ENCODE measurements at regions not wholly inside any gene's neighbourhood (a gene's known extent, or its start where the extent isn't known, plus 50 kb on each side); places are given as distances from the start of the nearest gene placed in this dataset.

DNA sequence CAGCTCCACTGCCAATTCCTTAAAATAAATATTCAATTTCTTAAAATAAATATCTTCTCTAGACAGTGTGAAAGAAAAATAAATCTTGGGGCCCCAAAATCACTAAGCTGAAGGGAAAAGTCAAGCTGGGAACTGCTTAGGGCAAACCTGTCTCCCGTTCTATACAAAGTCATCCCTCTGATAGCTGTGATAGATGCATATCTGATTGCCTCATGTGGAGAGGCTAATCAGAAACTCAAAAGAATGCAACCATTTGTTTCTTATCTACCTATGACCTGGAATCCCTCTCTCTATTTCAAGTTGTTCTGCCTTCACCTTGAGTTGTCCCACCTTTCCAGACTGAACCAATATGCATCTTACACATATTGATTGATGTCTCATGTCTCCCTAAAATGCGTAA lies 889.8 kb downstream of the TRHDE start:
- TF ChIP-seq, protein P1, sequence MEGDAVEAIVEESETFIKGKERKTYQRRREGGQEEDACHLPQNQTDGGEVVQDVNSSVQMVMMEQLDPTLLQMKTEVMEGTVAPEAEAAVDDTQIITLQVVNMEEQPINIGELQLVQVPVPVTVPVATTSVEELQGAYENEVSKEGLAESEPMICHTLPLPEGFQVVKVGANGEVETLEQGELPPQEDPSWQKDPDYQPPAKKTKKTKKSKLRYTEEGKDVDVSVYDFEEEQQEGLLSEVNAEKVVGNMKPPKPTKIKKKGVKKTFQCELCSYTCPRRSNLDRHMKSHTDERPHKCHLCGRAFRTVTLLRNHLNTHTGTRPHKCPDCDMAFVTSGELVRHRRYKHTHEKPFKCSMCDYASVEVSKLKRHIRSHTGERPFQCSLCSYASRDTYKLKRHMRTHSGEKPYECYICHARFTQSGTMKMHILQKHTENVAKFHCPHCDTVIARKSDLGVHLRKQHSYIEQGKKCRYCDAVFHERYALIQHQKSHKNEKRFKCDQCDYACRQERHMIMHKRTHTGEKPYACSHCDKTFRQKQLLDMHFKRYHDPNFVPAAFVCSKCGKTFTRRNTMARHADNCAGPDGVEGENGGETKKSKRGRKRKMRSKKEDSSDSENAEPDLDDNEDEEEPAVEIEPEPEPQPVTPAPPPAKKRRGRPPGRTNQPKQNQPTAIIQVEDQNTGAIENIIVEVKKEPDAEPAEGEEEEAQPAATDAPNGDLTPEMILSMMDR (IDR thresholded peaks at IDR 0.05; ENCODE audit: control insufficient read depth, extremely low read depth, insufficient read depth) = no peak
- no peak overlapping the region for H3K4me3 ChIP-seq (ENCODE audit: low read depth, low read length)
- no peak for DNase-seq (ENCODE audit: low read depth)

DNA sequence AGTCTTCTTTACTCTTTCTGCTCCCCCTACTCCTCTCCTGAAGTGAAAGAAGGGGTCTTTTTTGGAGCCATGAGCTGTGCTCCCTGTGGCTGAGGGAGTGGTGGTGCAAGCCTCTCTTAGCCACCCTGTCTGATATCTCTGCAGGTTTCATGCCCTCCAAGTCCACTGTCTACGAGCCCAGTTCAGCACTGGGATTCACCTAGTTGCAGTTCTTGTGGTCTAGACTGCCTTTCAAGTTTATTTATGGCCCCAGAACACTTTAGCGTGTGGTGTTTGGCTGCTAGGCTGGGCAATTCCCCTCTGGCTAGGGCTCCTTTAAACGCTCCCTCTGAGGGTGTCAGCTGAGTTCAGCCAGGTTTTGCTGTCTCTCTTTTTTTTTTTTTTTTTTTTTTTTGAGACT lies 908.6 kb downstream of the TRHDE start:
- no peak overlapping the region for H3K4me3 ChIP-seq (ENCODE audit: low read depth, low read length)
- TF ChIP-seq, protein P1 (IDR thresholded peaks at IDR 0.05; ENCODE audit: control insufficient read depth, extremely low read depth, insufficient read depth) = no peak
- no peak for DNase-seq (ENCODE audit: low read depth)

DNA sequence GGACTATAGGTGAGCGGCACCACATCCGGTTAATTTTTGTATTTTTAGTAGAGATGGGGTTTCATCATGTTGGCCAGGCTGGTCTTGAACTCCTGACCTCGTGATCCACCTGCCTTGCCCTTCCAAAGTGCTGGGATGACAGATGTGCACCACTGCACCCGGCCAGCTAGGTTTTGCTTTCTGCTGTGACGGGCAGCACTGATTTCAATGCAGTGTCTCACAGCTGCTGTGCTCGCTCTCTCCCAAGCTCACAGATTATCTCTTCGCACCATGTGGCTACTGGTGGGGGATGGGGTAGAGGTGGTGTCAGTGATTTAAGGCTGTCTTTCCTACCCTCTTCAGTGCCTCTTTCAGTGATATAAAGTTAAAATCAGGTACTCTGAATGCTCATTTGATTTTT lies 909.1 kb downstream of the TRHDE start:
- DNase-seq (ENCODE audit: low read depth) = no peak
- TF ChIP-seq, protein P1 (IDR thresholded peaks at IDR 0.05; ENCODE audit: control insufficient read depth, extremely low read depth, insufficient read depth) = no peak
- H3K4me3 ChIP-seq (ENCODE audit: low read depth, low read length) = no peak overlapping the region

DNA sequence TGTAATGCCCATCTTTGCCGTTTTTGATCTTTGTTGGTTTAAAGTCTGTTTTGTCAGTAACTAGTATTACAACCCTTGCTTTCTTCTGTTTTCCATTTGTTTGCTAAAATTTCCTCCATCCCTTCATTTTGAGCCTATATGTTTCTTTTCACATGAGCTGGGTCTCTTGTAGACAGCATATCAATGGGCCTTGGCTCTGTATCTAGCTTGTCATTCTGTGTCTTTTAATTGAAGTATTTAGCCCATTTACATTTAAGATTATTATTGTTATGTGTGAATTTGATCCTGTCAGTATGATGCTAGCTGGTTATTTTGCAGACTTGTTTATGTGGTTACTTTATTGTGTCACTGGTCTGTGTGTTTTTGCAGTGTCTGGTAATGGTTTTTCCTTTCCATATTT lies 913.2 kb downstream of the TRHDE start:
- DNase-seq (ENCODE audit: low read depth) = no peak
- TF ChIP-seq, protein P1 (IDR thresholded peaks at IDR 0.05; ENCODE audit: control insufficient read depth, extremely low read depth, insufficient read depth) = no peak
- H3K4me3 ChIP-seq (ENCODE audit: low read depth, low read length) = no peak overlapping the region

DNA sequence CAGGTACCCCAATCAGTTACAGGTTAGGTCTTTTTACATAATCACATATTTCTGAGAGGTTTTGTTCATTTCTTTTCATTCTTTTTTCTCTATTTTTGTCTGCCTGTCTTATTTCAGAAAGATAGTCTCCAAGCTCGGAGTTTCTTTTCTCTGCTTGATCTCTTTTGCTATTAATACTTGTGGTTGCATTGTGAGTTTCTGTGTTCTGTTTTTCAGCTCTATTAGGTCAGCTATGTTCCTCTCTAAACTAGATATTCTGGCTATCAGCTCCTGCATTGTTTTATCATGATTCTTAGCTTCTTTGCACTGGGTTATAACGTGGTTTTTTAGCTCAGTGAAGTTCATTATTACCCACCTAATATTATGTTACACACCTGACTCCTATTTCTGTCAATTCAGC lies 914.1 kb downstream of the TRHDE start:
- no peak for DNase-seq (ENCODE audit: low read depth)
- no peak overlapping the region for H3K4me3 ChIP-seq (ENCODE audit: low read depth, low read length)
- TF ChIP-seq, protein P1 (IDR thresholded peaks at IDR 0.05; ENCODE audit: control insufficient read depth, extremely low read depth, insufficient read depth) = no peak

DNA sequence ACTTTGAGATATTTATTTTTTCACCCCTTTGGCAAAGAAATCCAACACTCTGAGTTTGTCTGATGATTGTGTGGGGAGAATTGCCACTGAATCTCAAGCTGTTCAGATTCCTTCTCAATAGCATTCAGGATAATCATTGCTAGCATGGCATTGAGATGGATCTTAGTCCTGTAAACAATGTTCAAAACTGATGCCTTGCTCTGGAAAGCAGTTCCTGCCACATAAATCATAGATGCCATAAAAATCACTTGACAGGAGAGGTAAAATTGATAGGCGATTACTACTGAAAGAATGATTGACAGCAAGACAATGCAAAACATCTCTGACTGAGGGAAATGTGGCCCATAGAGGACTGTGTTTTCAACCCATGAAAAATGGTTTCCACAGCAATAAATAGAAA lies 915.6 kb downstream of the TRHDE start:
- DNase-seq (ENCODE audit: low read depth) = no peak
- no peak overlapping the region for H3K4me3 ChIP-seq (ENCODE audit: low read depth, low read length)
- TF ChIP-seq, protein P1 (IDR thresholded peaks at IDR 0.05; ENCODE audit: control insufficient read depth, extremely low read depth, insufficient read depth) = no peak

DNA sequence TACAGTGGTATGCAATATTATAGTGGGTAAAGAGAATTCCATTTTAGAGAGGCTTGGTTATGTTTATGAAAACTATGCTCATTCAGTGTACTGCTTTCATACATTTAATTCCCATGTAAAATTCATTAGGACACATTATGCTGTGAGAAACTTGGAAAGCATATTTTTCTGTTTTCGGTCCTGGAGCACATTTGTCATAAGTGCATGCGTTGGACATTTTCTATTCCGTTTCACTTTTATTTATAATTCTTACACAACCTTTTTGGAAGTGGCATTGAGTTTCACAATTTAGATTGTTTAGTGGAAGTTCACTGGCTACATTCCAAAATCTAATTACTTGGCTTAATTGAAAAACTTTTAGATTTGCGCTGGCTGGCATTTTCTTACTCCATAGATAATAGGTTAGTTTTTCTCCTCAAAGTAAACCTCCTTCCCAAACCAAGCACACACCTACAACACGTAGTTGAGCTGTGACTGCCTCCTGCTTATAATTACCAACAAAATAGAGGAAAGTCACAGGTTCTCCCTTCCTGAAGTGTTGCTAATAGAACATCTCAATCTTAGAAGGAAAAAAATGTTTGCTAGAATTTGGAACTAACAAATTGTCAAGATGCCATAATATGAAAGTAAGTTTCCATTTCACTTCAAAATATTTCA lies 938.5 kb downstream of the TRHDE start:
- H3K4me3 ChIP-seq (ENCODE audit: low read depth, low read length) = no peak overlapping the region
- DNase-seq (ENCODE audit: low read depth) = no peak
- TF ChIP-seq, protein P1 (IDR thresholded peaks at IDR 0.05; ENCODE audit: control insufficient read depth, extremely low read depth, insufficient read depth) = no peak

Measured in LNCaP clone FGC (cell line).